ENCODE measurements at regions not wholly inside any gene's neighbourhood (a gene's known extent, or its start where the extent isn't known, plus 50 kb on each side); places are given as distances from the start of the nearest gene placed in this dataset.
A peak's percentile ranks its signal among the peaks of the same experiment; 100 is the strongest.

DNA sequence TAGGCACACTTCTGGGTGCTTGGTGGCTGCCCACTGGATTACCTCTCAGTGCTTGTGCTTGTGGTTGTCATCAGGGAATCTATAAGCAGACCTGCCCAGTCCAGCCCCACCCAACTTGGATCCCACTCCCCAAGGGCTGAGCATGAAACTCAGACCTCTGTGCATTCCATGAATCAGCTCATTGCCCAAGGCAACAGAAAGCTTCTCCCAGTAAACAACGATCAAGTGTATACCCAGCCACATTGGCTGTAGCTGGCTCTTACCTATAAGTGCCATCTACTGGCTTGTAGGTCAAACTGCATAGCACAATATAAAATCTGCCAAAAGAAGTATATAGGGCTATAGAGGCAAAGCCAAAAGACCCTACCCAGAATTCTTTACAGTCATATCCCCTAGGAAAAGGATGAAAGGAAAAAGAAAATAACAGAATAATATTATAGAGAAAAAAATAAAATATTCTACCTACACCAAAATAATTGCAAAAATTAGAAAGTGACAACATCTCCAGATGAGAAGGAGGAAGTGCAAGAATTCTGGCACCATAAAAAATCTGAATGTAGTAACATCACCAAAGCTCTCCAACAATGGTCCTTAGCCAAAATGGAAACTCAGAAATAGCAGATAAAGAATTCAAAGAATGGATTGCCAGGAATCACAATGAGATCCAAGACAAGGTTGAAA lies 321.0 kb upstream of the TRPC7 start:
- peak overlapping the region; percentile 84 for H3K27ac ChIP-seq (ENCODE audit: low read length)
- H3K9ac ChIP-seq (ENCODE audit: low read depth, low read length): no peak overlapping the region
- no peak overlapping the region for H3K4me3 ChIP-seq (ENCODE audit: low read length)
- peaks cover 33% of the 10 kb centered on the region for H3K9me3 ChIP-seq (ENCODE audit: insufficient read depth, low read depth, low read length)
- no peaks in the 10 kb centered on the region for H3K36me3 ChIP-seq (ENCODE audit: insufficient read depth, low read depth, low read length)
- no peaks in the 10 kb centered on the region for H3K4me1 ChIP-seq (ENCODE audit: insufficient read depth, low read length)
- H3K27me3 ChIP-seq (ENCODE audit: insufficient read depth, low read length): no peaks in the 10 kb centered on the region

- Histone ChIP-seq H3K4me1 (ENCODE audit: insufficient read depth, low read length) (no peaks in the 10 kb centered on the region), H3K9me3 (ENCODE audit: insufficient read depth, low read depth, low read length) (peaks cover 32% of the 10 kb centered on the region), H3K27me3 (ENCODE audit: insufficient read depth, low read length) (no peaks in the 10 kb centered on the region), H3K36me3 (ENCODE audit: insufficient read depth, low read depth, low read length) (peaks cover 5% of the 10 kb centered on the region; the same call in 1 of the 2 replicates), H3K9ac (ENCODE audit: low read depth, low read length) (no peak overlapping the region), H3K27ac (ENCODE audit: low read length) (no peak overlapping the region), H3K4me3 (ENCODE audit: low read length) (no peak overlapping the region)
These were observed 317.6 kb upstream of the TRPC7 start for GRCh38 chr5:136682986-136683385.

- H3K9ac ChIP-seq (ENCODE audit: low read depth, low read length): no peak overlapping the region
- peaks cover 5% of the 10 kb centered on the region; the same call in 1 of the 2 replicates for H3K36me3 ChIP-seq (ENCODE audit: insufficient read depth, low read depth, low read length)
- peaks cover 7% of the 10 kb centered on the region; the same call in 1 of the 2 replicates for H3K4me1 ChIP-seq (ENCODE audit: insufficient read depth, low read length)
- no peak overlapping the region for H3K4me3 ChIP-seq (ENCODE audit: low read length)
- peaks cover 23% of the 10 kb centered on the region for H3K9me3 ChIP-seq (ENCODE audit: insufficient read depth, low read depth, low read length)
- H3K27me3 ChIP-seq (ENCODE audit: insufficient read depth, low read length): no peaks in the 10 kb centered on the region
- no peak overlapping the region for H3K27ac ChIP-seq (ENCODE audit: low read length)
These were observed 313.9 kb upstream of the TRPC7 start for GRCh38 chr5:136679233-136679632.

- H3K36me3 ChIP-seq (ENCODE audit: insufficient read depth, low read depth, low read length): peaks cover 5% of the 10 kb centered on the region; the same call in 1 of the 2 replicates
- H3K9ac ChIP-seq (ENCODE audit: low read depth, low read length): no peak overlapping the region
- H3K27me3 ChIP-seq (ENCODE audit: insufficient read depth, low read length): no peaks in the 10 kb centered on the region
- no peak overlapping the region for H3K27ac ChIP-seq (ENCODE audit: low read length)
- H3K4me1 ChIP-seq (ENCODE audit: insufficient read depth, low read length): peaks cover 7% of the 10 kb centered on the region; the same call in 1 of the 2 replicates
- peaks cover 23% of the 10 kb centered on the region for H3K9me3 ChIP-seq (ENCODE audit: insufficient read depth, low read depth, low read length)
- H3K4me3 ChIP-seq (ENCODE audit: low read length): no peak overlapping the region
These were observed 311.9 kb upstream of the TRPC7 start for GRCh38 chr5:136677217-136677616.

- Histone ChIP-seq H3K36me3 (ENCODE audit: insufficient read depth, low read depth, low read length) (peaks cover 5% of the 10 kb centered on the region; the same call in 1 of the 2 replicates), H3K9ac (ENCODE audit: low read depth, low read length) (no peak overlapping the region), H3K4me1 (ENCODE audit: insufficient read depth, low read length) (peaks cover 7% of the 10 kb centered on the region; the same call in 1 of the 2 replicates), H3K4me3 (ENCODE audit: low read length) (no peak overlapping the region), H3K27ac (ENCODE audit: low read length) (no peak overlapping the region), H3K27me3 (ENCODE audit: insufficient read depth, low read length) (no peaks in the 10 kb centered on the region), H3K9me3 (ENCODE audit: insufficient read depth, low read depth, low read length) (peaks cover 22% of the 10 kb centered on the region)
These were observed 311.3 kb upstream of the TRPC7 start for GRCh38 chr5:136676685-136677084.

DNA sequence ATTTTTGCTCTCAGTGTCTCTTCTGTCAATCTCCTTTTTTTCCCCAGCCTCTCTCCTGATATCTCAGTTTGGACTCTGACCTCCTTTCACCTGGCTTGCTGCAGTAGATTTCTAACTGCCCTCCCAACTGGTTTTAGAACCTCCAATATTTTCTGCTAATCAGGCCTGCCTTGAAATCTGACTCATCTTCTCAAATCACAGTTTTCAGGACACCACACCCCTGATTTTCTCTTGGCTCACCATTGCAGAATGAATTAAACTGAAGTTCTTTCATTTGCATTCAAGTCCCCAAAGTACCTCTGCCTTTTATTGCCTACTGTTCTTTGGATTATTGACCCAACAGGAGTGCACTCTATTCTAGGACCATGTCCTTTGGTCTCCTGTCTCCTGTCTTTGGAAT lies 310.4 kb upstream of the TRPC7 start:
- Histone ChIP-seq H3K27ac (ENCODE audit: low read length) (no peak overlapping the region), H3K27me3 (ENCODE audit: insufficient read depth, low read length) (no peaks in the 10 kb centered on the region), H3K4me1 (ENCODE audit: insufficient read depth, low read length) (peaks cover 7% of the 10 kb centered on the region; the same call in 1 of the 2 replicates), H3K9me3 (ENCODE audit: insufficient read depth, low read depth, low read length) (peaks cover 13% of the 10 kb centered on the region), H3K9ac (ENCODE audit: low read depth, low read length) (no peak overlapping the region), H3K4me3 (ENCODE audit: low read length) (no peak overlapping the region), H3K36me3 (ENCODE audit: insufficient read depth, low read depth, low read length) (peaks cover 5% of the 10 kb centered on the region; the same call in 1 of the 2 replicates)

DNA sequence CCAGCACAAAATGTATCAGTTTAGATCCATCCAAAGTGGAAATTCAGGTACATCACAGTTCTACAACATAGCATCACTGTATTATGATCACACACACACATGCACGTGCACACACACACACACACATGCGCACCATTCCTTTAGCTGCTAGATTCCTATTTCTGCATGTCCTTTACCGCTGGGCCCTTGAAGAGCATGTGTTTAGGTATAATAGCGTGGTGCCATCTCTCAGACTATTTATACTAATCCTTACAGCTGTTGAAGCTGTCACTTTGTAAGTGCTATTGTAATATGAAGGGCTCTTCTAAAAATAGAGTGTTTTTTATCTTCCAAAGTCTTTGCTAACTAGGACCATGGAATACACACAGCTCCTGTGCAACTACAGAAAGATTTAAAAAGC lies 308.8 kb upstream of the TRPC7 start:
- H3K27me3 ChIP-seq (ENCODE audit: insufficient read depth, low read length): no peaks in the 10 kb centered on the region
- H3K36me3 ChIP-seq (ENCODE audit: insufficient read depth, low read depth, low read length): no peaks in the 10 kb centered on the region
- no peak overlapping the region for H3K27ac ChIP-seq (ENCODE audit: low read length)
- H3K9me3 ChIP-seq (ENCODE audit: insufficient read depth, low read depth, low read length): no peaks in the 10 kb centered on the region
- H3K4me3 ChIP-seq (ENCODE audit: low read length): no peak overlapping the region
- peaks cover 7% of the 10 kb centered on the region; the same call in 1 of the 2 replicates for H3K4me1 ChIP-seq (ENCODE audit: insufficient read depth, low read length)
- no peak overlapping the region for H3K9ac ChIP-seq (ENCODE audit: low read depth, low read length)

- Histone ChIP-seq H3K27ac (ENCODE audit: low read length) (no peak overlapping the region), H3K4me1 (ENCODE audit: insufficient read depth, low read length) (peaks cover 9% of the 10 kb centered on the region; the same call in 1 of the 2 replicates), H3K36me3 (ENCODE audit: insufficient read depth, low read depth, low read length) (no peaks in the 10 kb centered on the region), H3K9me3 (ENCODE audit: insufficient read depth, low read depth, low read length) (no peaks in the 10 kb centered on the region), H3K9ac (ENCODE audit: low read depth, low read length) (no peak overlapping the region), H3K27me3 (ENCODE audit: insufficient read depth, low read length) (no peaks in the 10 kb centered on the region), H3K4me3 (ENCODE audit: low read length) (no peak overlapping the region)
These were observed 302.4 kb upstream of the TRPC7 start for GRCh38 chr5:136667789-136668188.

GRCh38 chr5:136666970-136667620 lies 301.8 kb upstream of the TRPC7 start:
- H3K36me3 ChIP-seq (ENCODE audit: insufficient read depth, low read depth, low read length): no peaks in the 10 kb centered on the region
- H3K27me3 ChIP-seq (ENCODE audit: insufficient read depth, low read length): no peaks in the 10 kb centered on the region
- no peak overlapping the region for H3K4me3 ChIP-seq (ENCODE audit: low read length)
- peaks cover 9% of the 10 kb centered on the region; the same call in 1 of the 2 replicates for H3K4me1 ChIP-seq (ENCODE audit: insufficient read depth, low read length)
- no peaks in the 10 kb centered on the region for H3K9me3 ChIP-seq (ENCODE audit: insufficient read depth, low read depth, low read length)
- H3K27ac ChIP-seq (ENCODE audit: low read length): no peak overlapping the region
- H3K9ac ChIP-seq (ENCODE audit: low read depth, low read length): no peak overlapping the region

- no peaks in the 10 kb centered on the region for H3K27me3 ChIP-seq (ENCODE audit: insufficient read depth, low read length)
These were observed 300.0 kb upstream of the TRPC7 start for GRCh38 chr5:136665331-136665730.

DNA sequence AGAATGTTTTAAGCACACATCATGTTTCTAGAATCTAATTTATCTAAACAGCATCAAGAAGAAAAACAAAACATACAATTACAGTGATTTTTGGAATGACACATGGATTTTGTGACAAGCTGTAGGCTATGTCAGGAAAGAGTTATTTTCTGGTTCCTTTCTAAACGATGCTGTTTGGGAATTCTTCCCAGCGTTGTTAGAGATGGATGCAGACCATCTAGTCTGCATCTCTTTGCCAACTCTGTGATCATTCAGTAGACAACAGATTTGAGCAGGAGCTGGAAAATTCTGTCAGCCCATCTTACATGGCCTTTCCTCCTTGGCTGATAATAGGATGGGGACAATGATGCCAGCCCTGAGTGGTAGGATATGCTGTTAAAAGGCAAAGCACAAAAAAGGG lies 295.7 kb upstream of the TRPC7 start:
- no peak overlapping the region for H3K27ac ChIP-seq (ENCODE audit: low read length)
- no peaks in the 10 kb centered on the region; the same call in 1 of the 2 replicates for H3K4me1 ChIP-seq (ENCODE audit: insufficient read depth, low read length)
- H3K27me3 ChIP-seq (ENCODE audit: insufficient read depth, low read length): no peaks in the 10 kb centered on the region
- H3K9me3 ChIP-seq (ENCODE audit: insufficient read depth, low read depth, low read length): no peaks in the 10 kb centered on the region
- no peaks in the 10 kb centered on the region for H3K36me3 ChIP-seq (ENCODE audit: insufficient read depth, low read depth, low read length)
- H3K4me3 ChIP-seq (ENCODE audit: low read length): no peak overlapping the region
- H3K9ac ChIP-seq (ENCODE audit: low read depth, low read length): no peak overlapping the region

More at GRCh38 chr5:136665331-136665730, 300.0 kb upstream of the TRPC7 start:
- H3K4me1 ChIP-seq (ENCODE audit: insufficient read depth, low read length): peaks cover 9% of the 10 kb centered on the region; the same call in 1 of the 2 replicates
- no peaks in the 10 kb centered on the region for H3K9me3 ChIP-seq (ENCODE audit: insufficient read depth, low read depth, low read length)
- no peak overlapping the region for H3K27ac ChIP-seq (ENCODE audit: low read length)
- H3K9ac ChIP-seq (ENCODE audit: low read depth, low read length): no peak overlapping the region
- no peak overlapping the region for H3K4me3 ChIP-seq (ENCODE audit: low read length)
- H3K36me3 ChIP-seq (ENCODE audit: insufficient read depth, low read depth, low read length): no peaks in the 10 kb centered on the region

DNA sequence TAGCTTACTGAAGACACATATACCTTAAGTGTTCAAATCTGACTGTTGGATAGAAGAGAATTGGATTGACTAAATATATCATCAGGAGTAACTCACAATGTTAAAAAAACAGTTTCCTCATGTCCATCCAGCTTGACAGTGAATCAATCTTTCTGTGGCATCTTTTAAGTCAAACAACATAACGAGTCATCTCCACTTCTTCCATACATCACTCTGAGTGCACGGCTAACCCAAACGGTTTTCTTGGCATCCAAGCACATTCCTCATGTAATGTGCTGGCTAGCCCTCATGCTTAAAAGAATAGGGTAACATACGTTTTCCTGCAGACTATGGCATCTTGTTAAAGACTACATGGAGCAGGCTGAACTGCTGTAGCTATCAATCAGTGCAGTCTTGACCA lies 291.5 kb upstream of the TRPC7 start:
- no peaks in the 10 kb centered on the region for H3K36me3 ChIP-seq (ENCODE audit: insufficient read depth, low read depth, low read length)
- H3K9me3 ChIP-seq (ENCODE audit: insufficient read depth, low read depth, low read length): no peaks in the 10 kb centered on the region
- H3K4me3 ChIP-seq (ENCODE audit: low read length): no peak overlapping the region
- no peak overlapping the region for H3K9ac ChIP-seq (ENCODE audit: low read depth, low read length)
- no peaks in the 10 kb centered on the region for H3K4me1 ChIP-seq (ENCODE audit: insufficient read depth, low read length)
- no peaks in the 10 kb centered on the region for H3K27me3 ChIP-seq (ENCODE audit: insufficient read depth, low read length)
- H3K27ac ChIP-seq (ENCODE audit: low read length): no peak overlapping the region
